ENCODE measurements at regions not wholly inside any gene's neighbourhood (a gene's known extent, or its start where the extent isn't known, plus 50 kb on each side); places are given as distances from the start of the nearest gene placed in this dataset.
A peak's percentile ranks its signal among the peaks of the same experiment; 100 is the strongest.

DNA sequence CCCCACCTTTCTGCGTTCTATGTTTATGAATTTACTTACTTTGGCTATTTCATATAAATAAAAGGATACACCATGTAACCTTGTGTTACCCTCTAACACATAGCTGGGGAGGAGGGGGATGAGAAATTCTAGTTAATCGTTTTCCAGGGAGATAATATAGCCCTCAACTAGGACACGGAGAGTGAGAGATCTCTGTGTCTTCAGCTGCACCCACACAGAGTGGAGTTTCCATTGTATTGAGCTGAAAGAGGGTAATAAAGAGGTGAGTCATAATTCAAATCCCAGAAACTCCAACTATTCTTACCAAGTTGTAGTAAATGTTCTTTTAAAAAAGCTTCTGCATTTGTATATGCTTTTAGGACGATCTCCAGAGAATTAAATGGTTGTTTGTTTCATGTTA lies 110.1 kb upstream of the SULT1C3 start:
- no peak for TF ChIP-seq CREB1 (IDR thresholded peaks at IDR 0.05; ENCODE audit: low read depth)

DNA sequence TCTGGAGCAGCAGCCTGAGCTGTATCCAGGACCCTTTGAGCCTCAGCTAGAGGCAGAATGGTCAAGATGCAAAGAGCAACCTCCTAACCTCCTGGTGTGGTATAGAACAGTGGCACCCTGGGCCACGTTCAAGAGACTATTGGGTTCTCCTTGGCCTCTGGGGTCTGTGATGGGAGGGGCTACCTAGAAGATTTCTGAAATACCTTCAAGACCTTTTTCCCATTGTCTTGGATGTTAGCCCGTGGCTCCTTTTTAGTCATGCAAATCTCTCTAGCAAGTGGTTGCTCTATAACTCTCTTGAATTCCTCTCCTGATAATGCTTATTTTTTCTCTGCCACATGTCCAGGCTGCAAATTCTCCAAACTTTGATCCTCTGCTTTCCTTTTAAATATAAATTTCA lies 106.3 kb upstream of the SULT1C3 start:
- TF ChIP-seq TEAD4 (IDR thresholded peaks at IDR 0.05), result no peak
- no peak for TF ChIP-seq EGR1 (IDR thresholded peaks at IDR 0.05)
- TF ChIP-seq CEBPB (IDR thresholded peaks at IDR 0.05), result no peak
- TF ChIP-seq TAF1 (IDR thresholded peaks at IDR 0.05; ENCODE audit: low read depth), result no peak
- TF ChIP-seq, protein P1, sequence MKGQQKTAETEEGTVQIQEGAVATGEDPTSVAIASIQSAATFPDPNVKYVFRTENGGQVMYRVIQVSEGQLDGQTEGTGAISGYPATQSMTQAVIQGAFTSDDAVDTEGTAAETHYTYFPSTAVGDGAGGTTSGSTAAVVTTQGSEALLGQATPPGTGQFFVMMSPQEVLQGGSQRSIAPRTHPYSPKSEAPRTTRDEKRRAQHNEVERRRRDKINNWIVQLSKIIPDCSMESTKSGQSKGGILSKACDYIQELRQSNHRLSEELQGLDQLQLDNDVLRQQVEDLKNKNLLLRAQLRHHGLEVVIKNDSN (IDR thresholded peaks at IDR 0.05), result no peak
- TF ChIP-seq, protein P2, sequence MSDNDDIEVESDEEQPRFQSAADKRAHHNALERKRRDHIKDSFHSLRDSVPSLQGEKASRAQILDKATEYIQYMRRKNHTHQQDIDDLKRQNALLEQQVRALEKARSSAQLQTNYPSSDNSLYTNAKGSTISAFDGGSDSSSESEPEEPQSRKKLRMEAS (IDR thresholded peaks at IDR 0.05), result no peak
- TF ChIP-seq, protein P3, sequence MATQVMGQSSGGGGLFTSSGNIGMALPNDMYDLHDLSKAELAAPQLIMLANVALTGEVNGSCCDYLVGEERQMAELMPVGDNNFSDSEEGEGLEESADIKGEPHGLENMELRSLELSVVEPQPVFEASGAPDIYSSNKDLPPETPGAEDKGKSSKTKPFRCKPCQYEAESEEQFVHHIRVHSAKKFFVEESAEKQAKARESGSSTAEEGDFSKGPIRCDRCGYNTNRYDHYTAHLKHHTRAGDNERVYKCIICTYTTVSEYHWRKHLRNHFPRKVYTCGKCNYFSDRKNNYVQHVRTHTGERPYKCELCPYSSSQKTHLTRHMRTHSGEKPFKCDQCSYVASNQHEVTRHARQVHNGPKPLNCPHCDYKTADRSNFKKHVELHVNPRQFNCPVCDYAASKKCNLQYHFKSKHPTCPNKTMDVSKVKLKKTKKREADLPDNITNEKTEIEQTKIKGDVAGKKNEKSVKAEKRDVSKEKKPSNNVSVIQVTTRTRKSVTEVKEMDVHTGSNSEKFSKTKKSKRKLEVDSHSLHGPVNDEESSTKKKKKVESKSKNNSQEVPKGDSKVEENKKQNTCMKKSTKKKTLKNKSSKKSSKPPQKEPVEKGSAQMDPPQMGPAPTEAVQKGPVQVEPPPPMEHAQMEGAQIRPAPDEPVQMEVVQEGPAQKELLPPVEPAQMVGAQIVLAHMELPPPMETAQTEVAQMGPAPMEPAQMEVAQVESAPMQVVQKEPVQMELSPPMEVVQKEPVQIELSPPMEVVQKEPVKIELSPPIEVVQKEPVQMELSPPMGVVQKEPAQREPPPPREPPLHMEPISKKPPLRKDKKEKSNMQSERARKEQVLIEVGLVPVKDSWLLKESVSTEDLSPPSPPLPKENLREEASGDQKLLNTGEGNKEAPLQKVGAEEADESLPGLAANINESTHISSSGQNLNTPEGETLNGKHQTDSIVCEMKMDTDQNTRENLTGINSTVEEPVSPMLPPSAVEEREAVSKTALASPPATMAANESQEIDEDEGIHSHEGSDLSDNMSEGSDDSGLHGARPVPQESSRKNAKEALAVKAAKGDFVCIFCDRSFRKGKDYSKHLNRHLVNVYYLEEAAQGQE (IDR thresholded peaks at IDR 0.05; ENCODE audit: low read depth), result no peak

DNA sequence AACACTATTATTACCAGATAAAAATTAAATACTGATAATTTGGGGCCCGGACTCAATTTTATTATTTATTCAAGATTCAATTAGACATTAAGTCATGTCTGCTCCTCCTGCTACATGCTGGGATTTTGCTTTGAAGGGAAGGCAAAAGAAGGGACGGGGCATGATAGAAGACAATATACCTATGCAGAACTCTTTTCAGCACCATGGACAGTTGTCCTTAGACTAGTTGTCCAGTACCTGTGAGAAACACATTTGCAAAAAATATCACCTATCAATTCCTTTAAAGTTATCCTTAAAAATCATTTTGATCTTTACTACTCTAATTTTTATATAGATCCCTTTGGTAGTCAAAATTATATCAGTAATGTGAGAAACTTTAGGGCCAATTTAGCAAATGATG lies 100.2 kb upstream of the SULT1C3 start:
- no peak for TF ChIP-seq ZBTB7A (IDR thresholded peaks at IDR 0.05; ENCODE audit: low read depth)
- TF ChIP-seq, protein P3 (IDR thresholded peaks at IDR 0.05; ENCODE audit: low read depth), result peak; percentile 89

DNA sequence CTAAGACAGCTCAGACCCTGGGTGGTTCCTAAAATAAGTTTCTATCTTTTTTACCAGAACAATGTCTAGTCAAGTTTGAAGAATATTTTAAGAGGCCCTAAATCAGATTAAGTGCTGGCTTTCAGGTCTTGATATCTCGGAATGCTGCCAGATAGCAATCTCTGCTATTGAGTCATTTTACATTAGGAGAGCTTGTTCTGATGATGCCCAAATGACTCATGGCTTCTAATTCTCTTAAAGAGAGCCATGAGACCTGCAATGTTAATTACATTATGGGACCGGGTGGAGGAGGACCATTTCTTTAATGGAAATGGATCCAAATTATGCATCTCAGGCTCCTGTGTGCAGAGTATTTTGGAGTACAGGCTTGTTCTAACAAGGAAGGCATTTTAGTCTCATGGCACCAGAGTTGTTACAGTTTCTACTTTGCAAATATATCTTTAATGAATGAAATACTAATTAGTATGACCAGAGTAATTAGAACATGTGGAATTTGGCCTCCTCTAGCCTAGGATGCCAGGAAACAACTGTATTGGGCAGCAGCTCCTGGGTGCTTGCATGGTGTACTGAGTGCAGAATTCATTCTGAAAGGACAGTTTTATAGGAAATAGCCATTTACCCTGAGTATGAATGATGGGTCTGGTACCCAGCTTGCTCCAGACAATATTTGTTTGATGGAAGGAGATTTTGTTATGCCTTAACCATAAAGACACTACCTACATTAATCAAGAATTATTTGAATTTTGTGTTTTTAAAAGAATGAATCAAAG lies 94.0 kb upstream of the SULT1C3 start:
- no peak for TF ChIP-seq ZBTB7A (IDR thresholded peaks at IDR 0.05; ENCODE audit: low read depth)

DNA sequence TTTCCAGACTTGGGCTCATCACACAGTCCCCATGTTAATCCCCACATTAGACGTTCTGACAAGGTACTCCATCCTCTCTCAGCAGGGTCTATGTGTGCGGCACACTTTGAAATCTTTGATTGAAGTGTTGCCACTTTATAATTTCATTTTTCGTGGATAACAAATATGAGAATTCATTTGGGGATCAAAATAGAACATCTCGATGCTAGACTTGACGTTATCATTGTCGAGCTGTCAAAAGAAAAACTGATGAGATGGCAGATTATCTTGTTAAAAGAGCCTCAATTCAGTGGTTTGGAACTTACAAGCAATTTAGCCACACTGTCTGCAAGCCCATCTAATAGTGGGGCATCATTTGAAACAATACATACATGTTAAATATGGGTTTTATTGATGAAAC lies 91.2 kb upstream of the SULT1C3 start:
- TF ChIP-seq CREB1 (IDR thresholded peaks at IDR 0.05; ENCODE audit: low read depth) (no peak), EP300 (IDR thresholded peaks at IDR 0.05; ENCODE audit: borderline replicate concordance) (no peak), TAF1 (IDR thresholded peaks at IDR 0.05; ENCODE audit: low read depth) (no peak), EGR1 (IDR thresholded peaks at IDR 0.05) (no peak), CEBPB (IDR thresholded peaks at IDR 0.05) (no peak), TEAD4 (IDR thresholded peaks at IDR 0.05) (no peak), RAD21 (IDR thresholded peaks at IDR 0.05; ENCODE audit: low read depth) (no peak), FOXM1 (IDR thresholded peaks at IDR 0.05; ENCODE audit: borderline replicate concordance, low read depth) (no peak), ZBTB7A (IDR thresholded peaks at IDR 0.05; ENCODE audit: low read depth) (no peak), NFIC (IDR thresholded peaks at IDR 0.05) (no peak), TCF12 (IDR thresholded peaks at IDR 0.05; ENCODE audit: low read depth) (no peak), YY1 (IDR thresholded peaks at IDR 0.05; ENCODE audit: low read depth) (no peak)
- TF ChIP-seq, protein P3 (IDR thresholded peaks at IDR 0.05; ENCODE audit: low read depth), result no peak
- TF ChIP-seq, protein P2 (IDR thresholded peaks at IDR 0.05), result no peak
- TF ChIP-seq, protein P1 (IDR thresholded peaks at IDR 0.05), result no peak

Data from Ishikawa (cell line).